Right lobe of liver (tissue), 4 donors: ENCODE measurements at regions not wholly inside any gene's neighbourhood (a gene's known extent, or its start where the extent isn't known, plus 50 kb on each side); places are given as distances from the start of the nearest gene placed in this dataset.

Source experiments
- CTCF ChIP-seq, 4 donors: fragments of 200-600 bp in 3 of 4; fragments of 450-650 bp in 1 of 4; IDR thresholded peaks; one replicate each; pipeline versions ENCODE4 v1.5.1 to v1.8.0; 2016 to 2022; ENCODE audit warnings: antibody characterized with exemption in 4 of 4, mild to moderate bottlenecking in 2 of 4
- POLR2A ChIP-seq: fragments of 450-650 bp; IDR thresholded peaks from one replicate; pipeline ENCODE4 v1.6.1; 2017; ENCODE audit warnings: antibody characterized with exemption, mild to moderate bottlenecking
- donor health status: DM: no; HTN: no; CAD: no.
- donor health status: DM: no; HTN: no; CAD: no.
- donor health status: DM: no; HTN: yes; CAD: no.

GRCh38 chr3:154745122-154745521 lies 315.1 kb upstream of the GPR149 start:
- TF ChIP-seq CTCF (IDR thresholded peaks at IDR 0.05) (no peak), POLR2A (no peak)
